ENCODE measurements at regions not wholly inside any gene's neighbourhood (a gene's known extent, or its start where the extent isn't known, plus 50 kb on each side); places are given as distances from the start of the nearest gene placed in this dataset.

- 60% methylated on average over 2 of the region's 3 CpGs for WGBS (ENCODE audit: insufficient coverage)
- Histone ChIP-seq H3K4me1 (ENCODE audit: control insufficient read depth in 1 of 2, insufficient read depth in 2 of 2, low read length in 2 of 2) (no peaks in the 10 kb centered on the region), H3K9me3 (replicated peaks in 1 of 2; ENCODE audit: control insufficient read depth in 1 of 2, insufficient read depth in 1 of 2, low read length in 2 of 2) (no peaks in the 10 kb centered on the region), H3K27ac (ENCODE audit: low read depth in 1 of 2, low read length in 2 of 2) (no peak overlapping the region), H3K9ac (ENCODE audit: insufficient read depth, low read length, poor library complexity, severe bottlenecking) (no peak overlapping the region), H2AFZ (ENCODE audit: insufficient read depth, low read depth, low read length, poor library complexity, severe bottlenecking) (no peak overlapping the region), H4K20me1 (ENCODE audit: insufficient read depth, low read length) (no peaks in the 10 kb centered on the region), H3K4me3 (replicated peaks in 1 of 3; ENCODE audit: low read depth in 2 of 3, low read length in 3 of 3) (no peak overlapping the region), H3K79me2 (ENCODE audit: insufficient read depth, low read length) (no peaks in the 10 kb centered on the region), H3K4me2 (replicated peaks; ENCODE audit: extremely low read depth, low read length, poor library complexity, severe bottlenecking) (no peak overlapping the region), H3K27me3 (ENCODE audit: control insufficient read depth in 2 of 2, insufficient read depth in 2 of 2, low read length in 2 of 2) (no peaks in the 10 kb centered on the region), H3K36me3 (replicated peaks in 1 of 2; ENCODE audit: control insufficient read depth in 1 of 2, insufficient read depth in 2 of 2, low read length in 2 of 2) (no peaks in the 10 kb centered on the region)
- no peaks in the 10 kb centered on the region for H3K36me3 Mint-ChIP-seq
- H3K27me3 Mint-ChIP-seq (ENCODE audit: low read depth in 3 of 3): peaks cover 0 to 2% (median 0%) of the 10 kb centered on the region in 3 donors
- H3K4me3 Mint-ChIP-seq: no peak overlapping the region
- DNase-seq: no peak
- peaks cover 0 to 2% (median 0%) of the 10 kb centered on the region in 7 donors for H3K9me3 Mint-ChIP-seq
- H3K4me1 Mint-ChIP-seq: no peaks in the 10 kb centered on the region
- intact Hi-C loops (cut with micrococcal nuclease): no loop called here
- H3K27ac Mint-ChIP-seq: no peak overlapping the region
- TF ChIP-seq CTCF (IDR thresholded peaks at IDR 0.05): no peak
Measured at GRCh38 chr7:108770981-108771745, 201.5 kb downstream of the DNAJB9 start.

- Histone ChIP-seq H3K4me3 (replicated peaks in 1 of 3; ENCODE audit: low read depth in 2 of 3, low read length in 3 of 3) (no peak overlapping the region), H2AFZ (ENCODE audit: insufficient read depth, low read depth, low read length, poor library complexity, severe bottlenecking) (no peak overlapping the region), H3K9ac (ENCODE audit: insufficient read depth, low read length, poor library complexity, severe bottlenecking) (no peak overlapping the region), H3K36me3 (replicated peaks in 1 of 2; ENCODE audit: control insufficient read depth in 1 of 2, insufficient read depth in 2 of 2, low read length in 2 of 2) (no peaks in the 10 kb centered on the region), H3K4me1 (ENCODE audit: control insufficient read depth in 1 of 2, insufficient read depth in 2 of 2, low read length in 2 of 2) (no peaks in the 10 kb centered on the region), H3K9me3 (replicated peaks in 1 of 2; ENCODE audit: control insufficient read depth in 1 of 2, insufficient read depth in 1 of 2, low read length in 2 of 2) (no peaks in the 10 kb centered on the region), H4K20me1 (ENCODE audit: insufficient read depth, low read length) (no peaks in the 10 kb centered on the region), H3K4me2 (replicated peaks; ENCODE audit: extremely low read depth, low read length, poor library complexity, severe bottlenecking) (no peak overlapping the region), H3K79me2 (ENCODE audit: insufficient read depth, low read length) (no peaks in the 10 kb centered on the region), H3K27ac (ENCODE audit: low read depth in 1 of 2, low read length in 2 of 2) (no peak overlapping the region), H3K27me3 (ENCODE audit: control insufficient read depth in 2 of 2, insufficient read depth in 2 of 2, low read length in 2 of 2) (no peaks in the 10 kb centered on the region)
- Mint-ChIP-seq H3K27me3 (ENCODE audit: low read depth in 3 of 3) (peaks cover 0 to 2% (median 0%) of the 10 kb centered on the region in 3 donors), H3K27ac (no peak overlapping the region), H3K36me3 (no peaks in the 10 kb centered on the region), H3K9me3 (peaks cover 0 to 5% (median 0%) of the 10 kb centered on the region in 7 donors), H3K4me3 (no peak overlapping the region), H3K4me1 (no peaks in the 10 kb centered on the region)
- WGBS (ENCODE audit: insufficient coverage): no CpG with 5 or more reads among the region's 2 CpGs
- no peak for TF ChIP-seq CTCF (IDR thresholded peaks at IDR 0.05)
- intact Hi-C loops (cut with micrococcal nuclease): no loop called here
- DNase-seq: no peak
Measured at GRCh38 chr7:108771853-108772252, 202.2 kb downstream of the DNAJB9 start.
